ACHN (cell line): ENCODE measurements at regions not wholly inside any gene's neighbourhood (a gene's known extent, or its start where the extent isn't known, plus 50 kb on each side); places are given as distances from the start of the nearest gene placed in this dataset.
"Not testable (repeated sequence)": the region's sequence is repeated elsewhere in the genome, so short reads cannot be mapped to it uniquely, and the experiment has no call there.

ENCODE experiments used
- DNase-seq: peaks from one replicate; pipeline ENCODE4 v3.0.0-alpha.2; 2015
- in situ Hi-C: cut with HindIII; loops from 2 replicates; pipeline ENCODE4 v1.10.0; 2017; ENCODE audit warnings: low sequenced_read_pairs, low pct_ligation_motif_present, low pct_unique_long_range_greater_than_20kb

- no peak for DNase-seq
- in situ Hi-C loops: no loop called here
Measured at GRCh38 chr10:124213899-124214510, 120.6 kb upstream of the CHST15 start.

- no peak for DNase-seq
- in situ Hi-C loops: no loop called here
Measured at GRCh38 chr10:124213471-124213870, 120.1 kb upstream of the CHST15 start.

DNA sequence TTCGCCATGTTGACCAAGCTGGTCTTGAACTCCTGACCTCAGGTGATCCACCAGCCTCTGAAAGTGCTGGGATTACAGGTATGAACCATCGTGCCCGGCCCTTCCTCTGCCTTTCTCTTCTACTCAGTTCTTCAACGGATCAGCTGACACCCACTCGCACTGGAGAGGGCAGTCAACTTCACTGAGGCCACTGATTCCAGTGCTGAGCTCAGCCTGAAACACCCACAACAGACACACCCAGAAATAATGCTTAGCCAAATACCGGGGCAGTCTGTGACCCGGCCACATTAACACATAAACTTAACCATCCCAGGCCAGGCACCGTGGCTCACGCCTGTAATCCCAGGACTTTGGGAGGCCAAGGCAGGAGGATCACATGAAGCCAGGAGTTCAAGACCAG lies 119.3 kb upstream of the CHST15 start:
- in situ Hi-C loops: no loop called here
- DNase-seq: no peak

DNA sequence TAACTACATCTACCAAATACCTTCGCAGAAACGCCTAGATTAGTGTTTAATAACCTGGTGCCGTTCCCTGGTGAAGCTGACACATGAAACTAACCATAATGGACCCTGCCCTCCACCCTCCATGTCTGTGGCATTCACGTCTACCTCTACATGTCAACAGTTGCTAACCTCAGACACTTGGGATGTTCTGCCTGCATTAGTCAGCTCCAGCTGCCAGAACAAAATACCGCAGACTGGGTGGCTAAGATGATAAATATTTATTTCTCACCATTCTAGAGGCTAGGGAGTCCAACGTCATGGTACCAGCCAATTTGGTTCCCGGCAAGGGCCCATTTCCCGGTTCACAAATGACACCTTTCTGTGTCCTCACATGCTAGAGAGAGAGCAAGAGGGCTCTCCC lies 118.5 kb upstream of the CHST15 start:
- in situ Hi-C loops: no loop called here
- DNase-seq: no peak

DNA sequence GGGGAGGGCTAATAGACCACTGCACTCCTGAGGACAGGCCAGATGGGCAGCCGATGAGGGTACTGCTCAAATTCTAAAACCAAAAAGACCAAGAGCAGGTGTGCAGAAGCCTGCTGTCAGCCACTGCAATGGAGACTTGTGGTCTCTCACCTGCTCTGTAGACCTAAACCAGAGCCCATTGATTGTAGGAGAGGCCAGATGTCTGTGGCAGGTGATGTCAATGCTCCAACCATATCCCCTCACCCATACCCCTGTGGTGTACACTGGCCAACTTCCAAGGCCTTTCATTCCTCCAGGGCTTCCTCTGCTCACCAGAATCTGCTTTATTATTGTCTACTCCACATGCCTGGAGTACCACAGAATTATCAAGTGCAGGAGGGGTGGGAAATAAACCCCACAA lies 116.9 kb upstream of the CHST15 start:
- in situ Hi-C loops: no loop called here
- no peak for DNase-seq

DNA sequence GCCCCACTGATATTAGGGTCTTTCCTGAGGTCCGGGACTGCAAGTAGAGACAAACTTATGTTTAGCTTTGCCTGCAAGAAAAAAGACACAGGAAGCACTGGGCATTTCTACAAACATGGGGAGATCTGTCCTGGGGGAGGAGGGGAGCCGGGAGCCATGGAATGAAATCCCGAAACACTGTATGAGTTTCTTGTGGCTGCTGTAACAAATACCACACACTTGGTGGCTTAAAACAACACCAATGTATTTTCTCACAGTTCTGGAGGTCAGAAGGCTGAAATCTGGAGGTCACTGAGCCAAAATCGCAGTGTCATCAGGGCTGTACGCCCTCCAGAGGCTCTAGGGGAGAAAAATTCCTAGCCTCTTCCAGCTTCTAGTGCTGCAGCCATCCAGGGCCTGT lies 114.0 kb upstream of the CHST15 start:
- DNase-seq: no peak
- in situ Hi-C loops: no loop called here

DNA sequence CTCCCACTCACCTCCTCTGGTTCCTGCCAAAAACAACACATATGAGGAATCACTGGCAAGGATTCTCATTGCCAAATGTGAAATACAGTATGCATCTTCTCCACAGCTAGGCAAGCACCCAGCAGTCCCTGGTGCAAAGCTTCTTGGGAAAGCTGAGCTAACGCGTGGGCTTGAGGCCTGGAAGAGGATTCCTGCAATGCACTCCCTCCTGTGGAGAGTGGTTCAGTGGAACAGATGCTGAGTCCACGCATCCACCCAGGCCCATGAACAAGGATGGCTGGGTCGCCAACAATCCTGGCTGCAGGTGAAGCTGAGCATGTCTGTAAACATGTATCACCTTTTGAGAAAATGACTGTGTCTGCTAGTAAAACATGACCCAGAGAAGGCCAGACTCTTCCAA lies 113.2 kb upstream of the CHST15 start:
- DNase-seq: no peak
- in situ Hi-C loops: no loop called here

DNA sequence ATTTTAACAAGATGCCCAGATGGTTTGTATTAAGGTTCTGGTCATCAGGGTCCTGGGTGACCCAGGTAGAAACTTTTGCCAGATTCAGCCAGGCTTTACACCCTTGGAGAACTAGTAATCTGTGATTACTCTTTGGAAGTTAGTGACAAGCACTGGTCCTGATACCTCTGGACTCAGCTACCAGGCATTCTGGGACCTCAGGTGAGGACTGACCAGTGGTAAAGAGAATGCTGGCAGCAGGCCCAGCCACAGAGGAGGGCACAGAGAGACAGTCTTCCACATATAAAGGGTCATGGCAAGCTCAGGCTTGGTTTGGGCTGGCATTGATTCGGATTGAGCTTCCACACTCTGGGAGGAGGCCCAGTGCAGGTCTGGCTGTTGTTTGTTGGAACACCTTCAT lies 112.0 kb upstream of the CHST15 start:
- in situ Hi-C loops: no loop called here
- no peak for DNase-seq

DNA sequence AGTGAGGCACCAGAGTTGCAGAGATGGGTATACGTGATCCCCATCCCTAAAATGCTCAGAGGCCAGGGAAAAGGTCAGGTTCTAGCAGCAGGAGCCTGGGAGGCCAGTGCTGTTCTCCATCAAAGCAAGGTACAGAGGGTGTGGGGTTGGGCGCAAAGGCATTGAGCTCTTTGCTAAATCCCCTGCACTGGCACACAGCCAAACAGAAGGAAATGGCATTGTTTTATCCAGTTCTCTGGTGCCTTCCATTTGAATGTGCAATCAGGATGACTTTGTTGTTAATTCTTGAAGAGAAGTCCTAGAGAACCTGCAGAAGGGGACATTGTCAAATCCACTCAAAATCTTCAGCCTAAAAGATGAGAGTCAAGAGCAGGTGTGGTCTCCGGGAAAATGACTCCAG lies 111.3 kb upstream of the CHST15 start:
- in situ Hi-C loops: no loop called here
- DNase-seq: no peak

DNA sequence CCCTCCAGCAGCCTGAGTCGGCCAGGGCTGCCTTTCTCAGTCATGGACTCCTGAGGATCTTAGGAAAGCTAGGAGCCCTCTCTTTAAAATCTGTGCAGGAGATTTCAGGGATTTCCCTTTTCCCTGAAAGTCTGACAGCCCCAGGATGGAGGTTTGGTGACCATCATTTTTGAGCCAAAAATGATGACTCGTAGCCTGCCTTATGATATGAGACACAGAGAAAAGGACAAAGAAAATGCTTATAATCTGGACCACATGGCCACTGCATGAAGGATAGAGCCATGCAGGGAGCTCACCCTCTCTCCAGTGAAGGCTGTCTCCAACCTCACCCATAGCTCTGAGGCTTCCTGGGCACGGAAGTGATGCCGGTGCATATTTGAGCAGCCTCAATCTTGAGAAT lies 106.6 kb upstream of the CHST15 start:
- no peak for DNase-seq
- in situ Hi-C loops: no loop called here

- in situ Hi-C loops: no loop called here
Measured at GRCh38 chr10:124198871-124199270, 105.5 kb upstream of the CHST15 start.

GRCh38 chr10:124198125-124198501 lies 104.7 kb upstream of the CHST15 start:
- in situ Hi-C loops: no loop called here
- DNase-seq: no peak

More at GRCh38 chr10:124198871-124199270, 105.5 kb upstream of the CHST15 start:
- DNase-seq: no peak

DNA sequence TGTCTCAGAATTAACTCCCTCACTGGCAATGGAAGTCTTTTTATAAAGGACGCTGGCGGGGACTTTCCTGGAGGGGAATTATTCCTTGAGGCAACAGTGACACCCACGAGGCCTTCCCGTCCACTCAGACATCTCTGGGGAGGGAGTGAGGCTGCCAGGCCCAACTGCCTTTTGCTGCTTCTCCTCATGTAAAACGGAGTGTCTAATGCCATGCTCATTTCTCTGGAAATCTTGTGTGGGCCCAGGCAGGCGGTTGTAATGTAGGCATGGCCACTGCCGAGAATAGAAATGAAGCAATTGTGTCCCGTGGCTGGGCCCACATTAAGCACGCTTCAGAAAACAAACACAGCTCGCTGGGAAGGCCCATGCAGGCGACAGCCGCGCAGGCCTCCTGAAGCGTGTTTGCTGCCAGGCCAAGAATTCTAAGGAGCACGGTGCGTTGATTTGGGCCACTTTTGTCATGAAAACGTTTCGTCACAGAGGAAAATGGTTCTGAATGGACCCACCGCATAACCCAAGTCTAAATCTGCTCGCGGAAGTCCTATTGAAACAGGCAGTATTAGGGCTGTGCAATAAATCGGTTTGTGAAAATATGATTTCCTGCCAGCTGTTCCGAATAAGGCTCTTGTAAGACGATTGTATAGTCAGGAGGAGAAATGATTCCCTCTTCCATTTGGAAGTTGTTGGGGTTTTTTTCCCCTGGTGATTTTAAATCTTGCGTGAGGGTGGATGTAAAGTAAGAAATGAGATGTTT lies 104.2 kb upstream of the CHST15 start:
- in situ Hi-C loops: no loop called here
- no peak for DNase-seq

- peak; percentile 6 for DNase-seq
- in situ Hi-C loops: no loop called here
Measured at GRCh38 chr10:124196659-124197058, 103.3 kb upstream of the CHST15 start.

GRCh38 chr10:124194199-124194824 lies 100.9 kb upstream of the CHST15 start:
- no peak for DNase-seq
- in situ Hi-C loops: no loop called here

DNA sequence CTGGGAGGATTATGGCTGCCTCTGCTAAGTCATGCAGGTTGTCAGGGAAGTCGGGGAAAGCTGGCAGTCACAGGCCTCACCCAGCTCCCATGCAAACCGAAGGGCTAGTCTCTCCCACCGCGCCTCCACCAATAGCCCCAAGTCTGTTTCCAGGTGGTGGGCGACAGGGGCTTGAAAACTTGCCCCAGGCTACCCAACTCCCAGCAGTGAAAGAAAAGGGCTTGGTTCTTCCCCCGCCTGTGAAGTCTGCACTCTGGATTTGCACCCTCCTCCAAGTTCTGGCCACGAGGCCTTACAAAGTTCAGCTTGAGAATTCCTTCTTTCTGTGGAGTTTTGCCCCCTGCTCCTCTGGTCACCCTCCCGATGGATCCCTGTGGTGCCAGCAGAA lies 99.9 kb upstream of the CHST15 start:
- DNase-seq: no peak

GRCh38 chr10:124192664-124193308 lies 99.4 kb upstream of the CHST15 start:
- in situ Hi-C loops, DNase-seq: not testable (repeated sequence)

More for the DNA sequence above, 99.9 kb upstream of the CHST15 start:
- in situ Hi-C loops: no loop called here

DNA sequence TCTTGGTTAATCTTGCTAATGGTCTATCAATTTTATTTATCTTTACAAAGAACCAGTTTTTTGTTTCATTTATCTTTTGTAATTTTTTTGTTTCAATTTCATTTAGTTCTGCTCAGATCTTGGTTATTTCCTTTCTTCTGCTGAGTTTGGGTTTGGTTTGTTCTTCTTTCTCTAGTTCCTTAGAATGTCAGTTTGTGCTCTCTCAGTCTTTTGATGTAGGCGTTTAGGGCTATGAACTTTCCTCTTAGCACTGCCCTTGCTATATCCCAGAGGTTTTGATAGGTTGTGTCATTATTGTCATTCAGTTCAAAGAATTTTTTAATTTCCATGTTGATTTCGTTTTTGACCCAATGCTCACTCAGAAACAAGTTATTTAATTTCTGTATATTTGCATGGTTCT lies 97.1 kb upstream of the CHST15 start:
- DNase-seq, in situ Hi-C loops: not testable (repeated sequence)

GRCh38 chr10:124186956-124187355 lies 93.6 kb upstream of the CHST15 start:
- DNase-seq: no peak
- in situ Hi-C loops: no loop called here
